Subcutaneous abdominal adipose tissue (tissue), 5 donors: ENCODE measurements at regions not wholly inside any gene's neighbourhood (a gene's known extent, or its start where the extent isn't known, plus 50 kb on each side); places are given as distances from the start of the nearest gene placed in this dataset.

ENCODE experiments used
- H3K27ac ChIP-seq: one replicate; pipeline ENCODE4 v1.7.0; 2013; ENCODE audit warnings: low read depth, mild to moderate bottlenecking, inconsistent platforms, low read length, moderate library complexity
- H3K27me3 ChIP-seq, 5 donors: one replicate each; pipeline ENCODE4 v1.7.0; 2013; ENCODE audit warnings: low read length in 5 of 5, inconsistent platforms in 1 of 5; ENCODE audit not compliant: control insufficient read depth in 5 of 5, insufficient read depth in 4 of 5
- H3K36me3 ChIP-seq, 5 donors: one replicate each; pipeline ENCODE4 v1.7.0; 2013; ENCODE audit warnings: low read length in 5 of 5; ENCODE audit not compliant: control insufficient read depth in 5 of 5, insufficient read depth in 5 of 5
- H3K4me1 ChIP-seq, 5 donors: one replicate each; pipeline ENCODE4 v1.7.0; 2013; ENCODE audit warnings: low read length in 5 of 5, mild to moderate bottlenecking in 3 of 5, moderate library complexity in 1 of 5; ENCODE audit not compliant: control insufficient read depth in 5 of 5, insufficient read depth in 5 of 5
- H3K4me3 ChIP-seq, 5 donors: one replicate each; pipeline ENCODE4 v1.7.0; 2013; ENCODE audit warnings: low read length in 5 of 5, low read depth in 1 of 5
- H3K9ac ChIP-seq, 5 donors: one replicate each; pipeline ENCODE4 v1.7.0; 2013; ENCODE audit warnings: low read length in 5 of 5, mild to moderate bottlenecking in 4 of 5, moderate library complexity in 3 of 5
- H3K9me3 ChIP-seq, 5 donors: one replicate each; pipeline ENCODE4 v1.7.0; 2013; ENCODE audit warnings: low read length in 5 of 5; ENCODE audit not compliant: control insufficient read depth in 5 of 5
- donor health status: healthy.
- donor health status: healthy.
- donor health status: healthy.
- donor health status: healthy.
- donor health status: healthy.

- no peaks in the 10 kb centered on the region for H3K36me3 ChIP-seq
- H3K9me3 ChIP-seq = no peaks in the 10 kb centered on the region
- H3K27me3 ChIP-seq = no peaks in the 10 kb centered on the region
- peak overlapping the region; percentile 34 for H3K27ac ChIP-seq
- no peak overlapping the region for H3K9ac ChIP-seq
- H3K4me1 ChIP-seq = peaks cover 0 to 11% (median 5%) of the 10 kb centered on the region in 5 donors
- peak overlapping the region in 1 of 5 donors; percentile 51 for H3K4me3 ChIP-seq
Measured at GRCh38 chr4:137432446-137433311, 99.6 kb downstream of the PCDH18 start.

GRCh38 chr4:137430171-137430570, 102.1 kb downstream of the PCDH18 start:
- Histone ChIP-seq H3K4me3 (no peak overlapping the region), H3K9me3 (no peaks in the 10 kb centered on the region), H3K27me3 (no peaks in the 10 kb centered on the region), H3K36me3 (no peaks in the 10 kb centered on the region), H3K4me1 (peaks cover 0 to 11% (median 5%) of the 10 kb centered on the region in 5 donors), H3K9ac (no peak overlapping the region), H3K27ac (no peak overlapping the region)

- H3K9me3 ChIP-seq = no peaks in the 10 kb centered on the region
- H3K36me3 ChIP-seq = no peaks in the 10 kb centered on the region
- H3K9ac ChIP-seq = no peak overlapping the region
- H3K27me3 ChIP-seq = no peaks in the 10 kb centered on the region
- no peak overlapping the region for H3K27ac ChIP-seq
- H3K4me3 ChIP-seq = no peak overlapping the region
- peaks cover 0 to 7% (median under 1%) of the 10 kb centered on the region in 5 donors for H3K4me1 ChIP-seq
Measured at GRCh38 chr4:137427411-137427810, 104.9 kb downstream of the PCDH18 start.

GRCh38 chr4:137425281-137425680, 107.0 kb downstream of the PCDH18 start:
- H3K9ac ChIP-seq = no peak overlapping the region
- no peaks in the 10 kb centered on the region for H3K36me3 ChIP-seq
- H3K9me3 ChIP-seq = peaks cover 0 to 5% (median 0%) of the 10 kb centered on the region in 5 donors
- no peaks in the 10 kb centered on the region for H3K4me1 ChIP-seq
- H3K27me3 ChIP-seq = no peaks in the 10 kb centered on the region
- no peak overlapping the region for H3K4me3 ChIP-seq
- H3K27ac ChIP-seq = no peak overlapping the region

- H3K27ac ChIP-seq = no peak overlapping the region
- H3K9ac ChIP-seq = no peak overlapping the region
- H3K36me3 ChIP-seq = no peaks in the 10 kb centered on the region
- no peaks in the 10 kb centered on the region for H3K27me3 ChIP-seq
- H3K4me3 ChIP-seq = no peak overlapping the region
- H3K9me3 ChIP-seq = peaks cover 0 to 5% (median 0%) of the 10 kb centered on the region in 5 donors
- H3K4me1 ChIP-seq = no peaks in the 10 kb centered on the region
Measured at GRCh38 chr4:137422666-137423065, 109.6 kb downstream of the PCDH18 start.

GRCh38 chr4:137421796-137422195, 110.5 kb downstream of the PCDH18 start:
- Histone ChIP-seq H3K27ac (no peak overlapping the region), H3K36me3 (no peaks in the 10 kb centered on the region), H3K27me3 (no peaks in the 10 kb centered on the region), H3K4me3 (no peak overlapping the region), H3K9ac (no peak overlapping the region), H3K4me1 (no peaks in the 10 kb centered on the region), H3K9me3 (peaks cover 0 to 5% (median 0%) of the 10 kb centered on the region in 5 donors)

- Histone ChIP-seq H3K27ac (no peak overlapping the region), H3K27me3 (no peaks in the 10 kb centered on the region), H3K9ac (no peak overlapping the region), H3K9me3 (peaks cover 0 to 5% (median 0%) of the 10 kb centered on the region in 5 donors), H3K4me3 (no peak overlapping the region), H3K4me1 (no peaks in the 10 kb centered on the region), H3K36me3 (no peaks in the 10 kb centered on the region)
Measured at GRCh38 chr4:137420901-137421396, 111.3 kb downstream of the PCDH18 start.

- no peak overlapping the region for H3K27ac ChIP-seq
Measured at GRCh38 chr4:137417676-137418075, 114.6 kb downstream of the PCDH18 start.

GRCh38 chr4:137414802-137415201, 117.5 kb downstream of the PCDH18 start:
- Histone ChIP-seq H3K4me3 (no peak overlapping the region), H3K27me3 (no peaks in the 10 kb centered on the region), H3K4me1 (no peaks in the 10 kb centered on the region), H3K36me3 (no peaks in the 10 kb centered on the region), H3K9ac (no peak overlapping the region), H3K27ac (no peak overlapping the region), H3K9me3 (no peaks in the 10 kb centered on the region)

More at GRCh38 chr4:137417676-137418075, 114.6 kb downstream of the PCDH18 start:
- Histone ChIP-seq H3K4me1 (no peaks in the 10 kb centered on the region), H3K36me3 (no peaks in the 10 kb centered on the region), H3K27me3 (no peaks in the 10 kb centered on the region), H3K4me3 (no peak overlapping the region), H3K9me3 (peaks cover 0 to 5% (median 0%) of the 10 kb centered on the region in 5 donors), H3K9ac (no peak overlapping the region)

- H3K9me3 ChIP-seq = no peaks in the 10 kb centered on the region
- no peak overlapping the region for H3K9ac ChIP-seq
- H3K4me1 ChIP-seq = no peaks in the 10 kb centered on the region
- no peaks in the 10 kb centered on the region for H3K36me3 ChIP-seq
- H3K27me3 ChIP-seq = no peaks in the 10 kb centered on the region
- H3K4me3 ChIP-seq = no peak overlapping the region
- no peak overlapping the region for H3K27ac ChIP-seq
Measured at GRCh38 chr4:137408527-137409177, 123.6 kb downstream of the PCDH18 start.
